HG03108 (cell line): ENCODE measurements at regions not wholly inside any gene's neighbourhood (a gene's known extent, or its start where the extent isn't known, plus 50 kb on each side); places are given as distances from the start of the nearest gene placed in this dataset.

Experiments used
- ATAC-seq: cut with Tn5 transposase; IDR thresholded peaks from one replicate; pipeline ENCODE4 v1.9.1; 2021; ENCODE audit warnings: moderate library complexity; ENCODE audit not compliant: unreplicated experiment

- ATAC-seq = no peak
Observed at GRCh38 chr9:82604947-82605656, 457.8 kb downstream of the RASEF start.

GRCh38 chr9:82605657-82606031, 457.3 kb downstream of the RASEF start:
- ATAC-seq = no peak

DNA sequence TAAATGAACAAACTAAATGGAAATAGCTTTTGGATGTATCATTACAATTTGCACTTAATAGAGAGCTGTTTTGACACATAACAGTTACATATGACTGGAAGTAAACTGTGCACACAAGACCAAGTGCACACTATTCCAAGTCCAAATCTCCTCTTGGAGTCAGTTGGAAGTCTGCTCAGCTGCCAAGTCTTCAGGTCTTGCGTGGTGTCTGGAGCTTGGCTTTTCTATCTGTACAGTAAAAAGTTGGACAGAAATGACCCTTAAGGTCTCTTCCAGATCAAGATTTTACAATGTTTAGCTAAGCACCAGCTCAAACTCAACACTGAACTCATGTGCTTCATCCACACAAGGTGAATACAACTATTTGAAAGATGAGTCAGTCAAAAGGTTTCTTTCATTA, 456.9 kb downstream of the RASEF start:
- no peak for ATAC-seq

GRCh38 chr9:82606492-82607382, 456.2 kb downstream of the RASEF start:
- no peak for ATAC-seq

DNA sequence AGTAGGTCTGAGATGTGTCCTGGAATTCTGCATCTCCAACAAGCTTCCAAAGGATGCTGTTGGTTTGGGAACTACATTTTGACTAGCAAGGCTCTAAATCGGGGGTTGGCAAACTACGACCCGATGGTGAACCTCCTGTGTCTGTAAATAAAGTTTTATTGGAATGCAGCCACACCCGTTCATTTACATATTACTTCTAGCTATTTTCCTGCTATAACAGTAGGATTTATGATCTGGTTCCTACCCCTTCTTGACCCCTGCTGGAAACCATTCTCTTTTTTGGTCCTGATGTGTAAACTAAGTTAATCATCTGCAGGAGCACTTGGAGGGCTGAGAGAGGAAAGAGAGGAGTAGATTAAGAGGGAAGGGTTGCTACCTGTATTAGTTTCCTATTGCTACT, 454.5 kb downstream of the RASEF start:
- ATAC-seq = no peak

GRCh38 chr9:82612942-82613341, 450.0 kb downstream of the RASEF start:
- ATAC-seq = no peak

- no peak for ATAC-seq
Observed at GRCh38 chr9:82613498-82613897, 449.4 kb downstream of the RASEF start.

DNA sequence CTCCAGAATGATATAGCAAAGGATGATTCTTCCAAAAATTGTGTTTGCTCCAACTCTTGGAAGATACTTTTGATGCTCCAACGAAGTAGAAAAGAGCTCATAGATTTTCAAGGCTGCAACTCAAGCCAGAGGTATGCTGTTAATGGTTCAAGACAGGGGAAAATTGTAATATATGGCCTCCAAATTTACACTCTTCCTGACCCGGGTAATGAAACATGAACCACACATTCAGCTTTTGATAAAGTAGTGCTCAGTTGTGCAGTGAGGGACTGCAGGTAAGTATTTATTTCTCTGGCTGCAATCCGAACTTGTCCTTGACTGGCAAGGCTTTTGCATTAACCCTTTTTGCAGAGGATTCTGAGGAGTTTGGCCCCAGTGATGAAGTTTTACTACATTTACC, 446.4 kb downstream of the RASEF start:
- ATAC-seq = no peak

- no peak for ATAC-seq
Observed at GRCh38 chr9:82621447-82621846, 441.5 kb downstream of the RASEF start.

GRCh38 chr9:82637368-82637767, 425.6 kb downstream of the RASEF start:
- ATAC-seq = no peak

DNA sequence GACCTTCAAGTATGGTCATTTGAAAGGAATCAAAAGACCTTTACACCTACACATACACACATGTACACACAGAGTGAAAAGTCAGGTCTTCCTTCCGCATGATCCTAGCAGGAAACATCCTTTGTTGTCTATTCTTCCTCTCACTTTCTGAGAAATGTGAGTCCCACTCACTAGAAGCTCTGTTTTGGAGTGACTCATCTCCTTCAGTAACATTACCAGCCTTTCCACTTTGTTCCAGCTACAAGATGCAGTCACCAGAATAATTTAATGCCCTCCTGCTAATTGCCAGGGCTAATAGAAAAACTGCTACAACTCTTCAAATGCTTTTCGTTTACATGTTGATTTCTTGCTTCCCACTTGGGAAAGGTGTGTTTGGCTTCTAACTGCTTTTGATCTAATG, 417.3 kb downstream of the RASEF start:
- ATAC-seq = no peak

DNA sequence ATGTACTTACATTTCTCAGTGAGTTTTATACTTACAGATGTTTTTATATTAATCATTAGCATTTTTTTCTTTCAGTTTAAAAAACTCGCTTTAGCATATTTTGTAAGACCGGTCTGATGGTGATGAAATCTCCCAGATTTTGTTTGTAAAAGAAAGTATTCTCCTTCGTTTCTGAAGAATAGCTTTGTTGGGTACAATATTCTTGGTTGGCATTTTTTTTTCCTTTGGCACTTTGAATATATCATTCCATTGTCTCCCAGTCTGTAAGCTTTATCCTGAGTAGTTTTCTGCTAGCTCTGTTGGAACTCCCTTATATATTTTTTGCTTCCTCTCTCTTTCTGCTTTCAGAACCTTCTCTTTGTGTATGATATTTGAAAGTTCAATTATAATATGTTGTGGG, 412.6 kb downstream of the RASEF start:
- no peak for ATAC-seq

- ATAC-seq = no peak
Observed at GRCh38 chr9:82651474-82651873, 411.5 kb downstream of the RASEF start.

- no peak for ATAC-seq
Observed at GRCh38 chr9:82665324-82665723, 397.6 kb downstream of the RASEF start.

- ATAC-seq = no peak
Observed at GRCh38 chr9:82668689-82669199, 394.2 kb downstream of the RASEF start.

GRCh38 chr9:82670000-82670399, 392.9 kb downstream of the RASEF start:
- no peak for ATAC-seq

DNA sequence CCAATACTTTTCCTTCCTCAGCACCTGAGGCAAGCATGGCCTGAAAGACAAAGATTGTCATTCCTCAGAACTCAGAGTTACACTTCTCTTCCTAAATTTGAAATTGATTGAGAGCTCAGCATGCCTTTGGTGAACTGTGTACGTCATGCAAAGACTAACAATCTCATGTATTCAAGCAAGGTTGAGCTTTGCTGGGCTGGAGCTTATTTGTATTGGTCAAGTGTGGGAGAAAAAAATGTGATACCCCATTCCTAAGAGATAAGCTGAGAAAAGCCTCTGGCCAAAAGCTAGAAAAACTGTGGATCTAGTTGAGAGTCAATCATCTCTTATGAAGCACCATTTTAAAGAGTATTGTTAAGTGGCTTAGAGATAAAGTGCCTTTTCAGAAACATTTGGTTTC, 392.2 kb downstream of the RASEF start:
- ATAC-seq = no peak

GRCh38 chr9:82673201-82673600, 389.7 kb downstream of the RASEF start:
- no peak for ATAC-seq

GRCh38 chr9:82673919-82674318, 389.0 kb downstream of the RASEF start:
- no peak for ATAC-seq

- ATAC-seq = no peak
Observed at GRCh38 chr9:82675102-82675501, 387.8 kb downstream of the RASEF start.

DNA sequence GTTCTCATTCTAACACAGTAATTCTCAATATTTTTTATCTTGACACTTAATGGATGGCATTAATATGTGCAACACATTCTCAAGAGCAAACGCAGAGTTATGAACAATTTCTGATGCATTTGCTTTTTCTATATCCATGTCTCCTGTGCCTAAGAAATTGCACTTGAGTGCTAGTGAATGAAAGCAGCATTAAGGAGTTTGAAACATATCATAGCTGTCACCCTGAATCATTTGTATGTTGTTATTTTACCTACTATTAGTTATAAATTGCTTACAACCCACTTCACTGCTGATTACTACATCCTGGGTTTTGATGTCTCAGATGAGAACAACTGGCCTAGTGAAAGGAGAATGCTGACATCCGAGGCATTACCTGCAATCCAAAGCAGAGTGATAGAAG, 387.3 kb downstream of the RASEF start:
- ATAC-seq = no peak

DNA sequence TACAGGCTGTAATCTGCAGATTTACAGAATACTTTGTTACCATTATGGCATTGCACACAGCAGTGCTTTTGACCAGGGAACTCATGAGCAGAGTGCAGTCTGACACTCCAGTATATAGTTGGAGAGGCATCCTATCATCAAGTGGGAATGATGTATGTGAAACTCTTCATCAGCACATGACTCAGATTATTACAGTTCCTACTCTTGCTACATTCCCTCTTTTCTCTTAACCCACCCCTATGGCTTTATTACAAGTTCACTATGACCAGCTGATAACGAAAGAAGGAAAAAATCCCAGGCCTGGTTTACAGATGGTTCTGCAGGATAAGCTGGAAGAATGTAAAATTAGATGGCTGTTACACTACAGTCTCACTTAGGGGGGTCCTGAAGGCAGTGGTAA, 385.9 kb downstream of the RASEF start:
- ATAC-seq = no peak
